HCT116 (cell line): ENCODE measurements at regions not wholly inside any gene's neighbourhood (a gene's known extent, or its start where the extent isn't known, plus 50 kb on each side); places are given as distances from the start of the nearest gene placed in this dataset.

ENCODE experiments used
- ATAC-seq: fragments of 200-7000 bp; cut with Tn5 transposase; 2 replicates; pipeline ENCODE4 v1.9.1; 2020; ENCODE audit warnings: mild to moderate bottlenecking, moderate library complexity
- BruUV-seq: library from RNA; stranded (reverse); fragments of 400-500 nt; replicated peaks from 2 replicates; lab custom pipeline; 2021; lab: Mats Ljungman, UMichigan
- CTCF ChIA-PET: fragments of 300-600 bp; sonication (Branson Sonifier 250); formaldehyde crosslinking; loops from one replicate; lab custom pipeline; 2021; ENCODE audit warnings: antibody characterized with exemption; lab: Charles Lee
- POLR2A ChIA-PET: fragments of 300-600, 350-600 bp; sonication (Branson Sonifier 250); formaldehyde crosslinking; loops from one replicate; lab custom pipeline; 2021; ENCODE audit warnings: antibody characterized with exemption; lab: Charles Lee
- RAD21 ChIA-PET, 2 experiments: fragments of 300-600 bp; sonication (Branson Sonifier 250); formaldehyde crosslinking; loops; one replicate each; lab custom pipeline; 2023; ENCODE audit warnings: low total read pairs in 2 of 2; ENCODE audit not compliant: uncharacterized antibody in 2 of 2, unreplicated experiment in 2 of 2, low non-redundant PET in 1 of 2; lab: Charles Lee
- DNase-seq: peaks from one replicate; pipeline ENCODE4 v3.0.0-alpha.2; 2010; ENCODE audit warnings: low read depth, low spot score
- H2AFZ ChIP-seq: fragments of 200-600 bp; shearing (Covaris generic), sonication (generic); 2 replicates; pipeline ENCODE4 v1.6.1; 2017; ENCODE audit warnings: low read depth, mixed run types, mixed read lengths, antibody characterized with exemption, low read length; ENCODE audit not compliant: poor library complexity, severe bottlenecking
- H3K27ac ChIP-seq: 2 replicates; pipeline ENCODE4 v1.5.1; 2012; ENCODE audit warnings: low read depth, low read length
- H3K27me3 ChIP-seq: fragments of 200-600 bp; sonication (generic); 2 replicates; pipeline ENCODE4 v1.6.1; 2016; ENCODE audit warnings: mixed run types, low read length, mixed read lengths; ENCODE audit not compliant: insufficient read depth
- H3K36me3 ChIP-seq, 2 experiments: fragments of 200-500 bp in 1 of 2; fragments of 200-600 bp in 1 of 2; sonication (Bioruptor generic) in 1 of 2; sonication (generic) in 1 of 2; 2 replicates each; pipeline versions ENCODE4 v1.5.1 to v1.6.1; 2014 to 2016; ENCODE audit warnings: low read length in 2 of 2, inconsistent platforms in 1 of 2, mixed read lengths in 1 of 2, mixed run types in 1 of 2; ENCODE audit not compliant: insufficient read depth in 2 of 2, control insufficient read depth in 1 of 2
- H3K4me1 ChIP-seq, 2 experiments: fragments of 200-600 bp in 1 of 2; sonication (generic) in 1 of 2; 2 replicates each; pipeline versions ENCODE4 v1.5.1 to v1.6.1; 2012 to 2017; ENCODE audit warnings: low read length in 2 of 2, inconsistent platforms in 1 of 2, mild to moderate bottlenecking in 1 of 2, mixed read lengths in 1 of 2, mixed run types in 1 of 2, moderate library complexity in 1 of 2; ENCODE audit not compliant: insufficient read depth in 2 of 2, control insufficient read depth in 1 of 2
- H3K4me2 ChIP-seq: fragments of 200-600 bp; sonication (generic); 2 replicates; pipeline ENCODE4 v1.6.1; 2017; ENCODE audit warnings: mixed run types, low read length, mixed read lengths
- H3K4me3 ChIP-seq, 2 experiments: fragments of 200-600 bp in 1 of 2; sonication (generic) in 1 of 2; replicated peaks in 1 of 2; 2 replicates each; pipeline ENCODE4 v1.5.1; 2011 to 2016; ENCODE audit warnings: low read length in 2 of 2, control low read depth in 1 of 2, low read depth in 1 of 2, mild to moderate bottlenecking in 1 of 2, mixed read lengths in 1 of 2, mixed run types in 1 of 2
- H3K79me2 ChIP-seq: fragments of 200-600 bp; sonication (generic); 2 replicates; pipeline ENCODE4 v1.6.1; 2017; ENCODE audit warnings: mild to moderate bottlenecking, mixed run types, low read length, moderate library complexity, mixed read lengths; ENCODE audit not compliant: insufficient read depth
- H3K9ac ChIP-seq: fragments of 200-600 bp; sonication (generic); 2 replicates; pipeline ENCODE4 v1.6.1; 2016; ENCODE audit warnings: low read length, mixed read lengths
- H3K9me2 ChIP-seq: fragments of 200-600 bp; sonication (generic), shearing (Covaris generic); 2 replicates; pipeline ENCODE4 v1.6.1; 2017; ENCODE audit warnings: mixed run types, mild to moderate bottlenecking, moderate library complexity; ENCODE audit not compliant: insufficient read depth
- H3K9me3 ChIP-seq, 2 experiments: fragments of 200-500 bp in 1 of 2; fragments of 200-600 bp in 1 of 2; sonication (Bioruptor generic) in 1 of 2; sonication (generic) in 1 of 2; 2 replicates each; pipeline ENCODE4 v1.6.1; 2014 to 2017; ENCODE audit warnings: low read length in 2 of 2, mixed read lengths in 2 of 2, inconsistent platforms in 1 of 2, low read depth in 1 of 2, mild to moderate bottlenecking in 1 of 2, mixed run types in 1 of 2, moderate library complexity in 1 of 2; ENCODE audit not compliant: control insufficient read depth in 1 of 2, insufficient read depth in 1 of 2
- H4K20me1 ChIP-seq: fragments of 200-600 bp; sonication (generic), shearing (Covaris generic); 2 replicates; pipeline ENCODE4 v1.6.1; 2017; ENCODE audit warnings: mixed run types, mild to moderate bottlenecking, moderate library complexity; ENCODE audit not compliant: insufficient read depth
- ATF3 ChIP-seq: IDR thresholded peaks from 2 replicates; pipeline ENCODE4 v1.6.1; 2012
- CBX3 ChIP-seq: IDR thresholded peaks from 2 replicates; pipeline ENCODE4 v1.6.1; 2012; ENCODE audit warnings: low read depth
- CEBPB ChIP-seq: IDR thresholded peaks from 2 replicates; pipeline ENCODE4 v1.6.1; 2012; ENCODE audit warnings: low read depth
- ELF1 ChIP-seq: IDR thresholded peaks from 2 replicates; pipeline ENCODE4 v1.6.1; 2012; ENCODE audit warnings: low read depth, borderline replicate concordance
- EZH2 ChIP-seq: fragments of 200-600 bp; sonication (generic); IDR thresholded peaks from 2 replicates; pipeline ENCODE4 v1.6.1; 2017; ENCODE audit warnings: antibody characterized with exemption, mixed run types
- MAX ChIP-seq: IDR thresholded peaks from 2 replicates; pipeline ENCODE4 v1.6.1; 2012
- RAD21 ChIP-seq: IDR thresholded peaks from 2 replicates; pipeline ENCODE4 v1.6.1; 2012; ENCODE audit warnings: low read depth, mild to moderate bottlenecking
- SIN3A ChIP-seq: IDR thresholded peaks from 2 replicates; pipeline ENCODE4 v1.6.1; 2012; ENCODE audit warnings: low read depth
- SP1 ChIP-seq: IDR thresholded peaks from 2 replicates; pipeline ENCODE4 v1.6.1; 2012; ENCODE audit warnings: low read depth
- SRF ChIP-seq: IDR thresholded peaks from 2 replicates; pipeline ENCODE4 v1.6.1; 2012; ENCODE audit warnings: low read depth
- TCF7L2 ChIP-seq: IDR thresholded peaks from 2 replicates; pipeline ENCODE4 v1.7.0; 2011; ENCODE audit warnings: borderline replicate concordance, inconsistent platforms; ENCODE audit not compliant: insufficient read depth, insufficient read length; ENCODE audit errors: extremely low read depth
- ZBTB33 ChIP-seq: IDR thresholded peaks from 2 replicates; pipeline ENCODE4 v1.6.1; 2011; ENCODE audit warnings: mild to moderate bottlenecking, low read length, moderate library complexity; ENCODE audit not compliant: insufficient replicate concordance; ENCODE audit errors: extremely low read depth
- ZNF274 ChIP-seq: fragments of 200-500 bp; sonication (Bioruptor generic); IDR thresholded peaks from 2 replicates; pipeline ENCODE4 v1.6.1; 2014; ENCODE audit warnings: mild to moderate bottlenecking, low read depth, low read length, inconsistent platforms
- intact Hi-C: fragments of 100-400 bp; cut with micrococcal nuclease; formaldehyde crosslinking; loops from 2 replicates; pipeline ENCODE4 v1.10.0; 2022

- no TSS peak for BruUV-seq
Observed at GRCh38 chr14:81942071-81942470, 408.4 kb upstream of the SEL1L start.

GRCh38 chr14:81946375-81946774 lies 412.7 kb upstream of the SEL1L start:
- no peaks in the 10 kb centered on the region for H4K20me1 ChIP-seq
- intact Hi-C loops = no loop called here
- no peak overlapping the region for H3K4me2 ChIP-seq
- H3K9me2 ChIP-seq = no peaks in the 10 kb centered on the region
- ChIA-PET POLR2A (no interaction called here), RAD21 (no interaction called here), CTCF (no interaction called here)
- H3K4me3 ChIP-seq = no peak overlapping the region
- ATAC-seq = no peak
- H3K27ac ChIP-seq = no peak overlapping the region
- DNase-seq = no peak
- no peaks in the 10 kb centered on the region for H3K27me3 ChIP-seq
- H3K9ac ChIP-seq = no peak overlapping the region
- BruUV-seq = no TSS peak
- no peaks in the 10 kb centered on the region for H3K36me3 ChIP-seq
- no peaks in the 10 kb centered on the region for H3K79me2 ChIP-seq
- no peaks in the 10 kb centered on the region for H3K4me1 ChIP-seq
- no peak overlapping the region for H2AFZ ChIP-seq
- TF ChIP-seq ELF1 (no peak), SIN3A (no peak), ZBTB33 (no peak), MAX (no peak), CBX3 (no peak), TCF7L2 (no peak), SP1 (no peak), EZH2 (no peak), RAD21 (no peak), ATF3 (no peak), SRF (no peak)
- TF ChIP-seq, all 23 proteins: peak for 0
- peaks cover 6 to 8% of the 10 kb centered on the region in 2 experiments; a peak in 2 of 4 replicates for H3K9me3 ChIP-seq

More at GRCh38 chr14:81942071-81942470, 408.4 kb upstream of the SEL1L start:
- intact Hi-C loops = no loop called here
- no peaks in the 10 kb centered on the region for H3K4me1 ChIP-seq
- RAD21 ChIA-PET = no interaction called here
- CTCF ChIA-PET = no interaction called here
- H2AFZ ChIP-seq = no peak overlapping the region
- H4K20me1 ChIP-seq = no peaks in the 10 kb centered on the region
- ATAC-seq (no peak), DNase-seq (no peak)
- no peak overlapping the region for H3K9ac ChIP-seq
- no peak overlapping the region for H3K4me2 ChIP-seq
- H3K27me3 ChIP-seq = no peaks in the 10 kb centered on the region
- H3K27ac ChIP-seq = no peak overlapping the region
- no peak overlapping the region for H3K4me3 ChIP-seq
- TF ChIP-seq CEBPB (no peak), ZNF274 (no peak)
- H3K9me2 ChIP-seq = no peaks in the 10 kb centered on the region
- peaks cover 12 to 15% of the 10 kb centered on the region in 2 experiments; a peak in 2 of 4 replicates for H3K9me3 ChIP-seq
- H3K36me3 ChIP-seq = no peaks in the 10 kb centered on the region
- H3K79me2 ChIP-seq = no peaks in the 10 kb centered on the region
- POLR2A ChIA-PET = no interaction called here
